MG63 (cell line): ENCODE measurements at regions not wholly inside any gene's neighbourhood (a gene's known extent, or its start where the extent isn't known, plus 50 kb on each side); places are given as distances from the start of the nearest gene placed in this dataset.
"Not testable (repeated sequence)": the region's sequence is repeated elsewhere in the genome, so short reads cannot be mapped to it uniquely, and the experiment has no call there.

Source experiments
- DNase-seq: peaks from one replicate; pipeline ENCODE4 v3.0.0-alpha.2; 2020
- H3K27me3 ChIP-seq: fragments of 250-450 bp; sonication (Bioruptor Pico); 2 replicates; pipeline ENCODE4 v1.5.1; 2020; ENCODE audit warnings: mild to moderate bottlenecking, moderate library complexity
- H3K36me3 ChIP-seq: fragments of 250-450 bp; sonication (Bioruptor Pico); 2 replicates; pipeline ENCODE4 v1.5.1; 2020; ENCODE audit warnings: mild to moderate bottlenecking, moderate library complexity
- H3K4me3 ChIP-seq: fragments of 250-450 bp; sonication (Bioruptor Pico); 2 replicates; pipeline ENCODE4 v1.5.1; 2020; ENCODE audit warnings: mild to moderate bottlenecking, moderate library complexity
- H3K9me3 ChIP-seq: fragments of 250-450 bp; sonication (Bioruptor Pico); 2 replicates; pipeline ENCODE4 v1.5.1; 2020; ENCODE audit warnings: mild to moderate bottlenecking, moderate library complexity

- Histone ChIP-seq H3K9me3 (no peaks in the 10 kb centered on the region), H3K4me3 (no peak overlapping the region), H3K27me3 (no peaks in the 10 kb centered on the region), H3K36me3 (no peaks in the 10 kb centered on the region)
- DNase-seq, result no peak
Observed at GRCh38 chr12:58097741-58098140, 156.4 kb downstream of the ATP23 start.

GRCh38 chr12:58099476-58099875 lies 158.1 kb downstream of the ATP23 start:
- Histone ChIP-seq H3K9me3 (no peaks in the 10 kb centered on the region), H3K27me3 (no peaks in the 10 kb centered on the region), H3K4me3 (no peak overlapping the region), H3K36me3 (no peaks in the 10 kb centered on the region)
- no peak for DNase-seq

GRCh38 chr12:58104351-58104755 lies 163.0 kb downstream of the ATP23 start:
- Histone ChIP-seq H3K9me3 (no peaks in the 10 kb centered on the region), H3K36me3 (no peaks in the 10 kb centered on the region), H3K4me3 (no peak overlapping the region), H3K27me3 (no peaks in the 10 kb centered on the region)
- no peak for DNase-seq

GRCh38 chr12:58105225-58106119 lies 164.1 kb downstream of the ATP23 start:
- no peaks in the 10 kb centered on the region for H3K27me3 ChIP-seq
- H3K36me3 ChIP-seq, result no peaks in the 10 kb centered on the region
- no peak for DNase-seq
- peaks cover 1% of the 10 kb centered on the region; the same call in 1 of the 2 replicates for H3K9me3 ChIP-seq
- no peak overlapping the region for H3K4me3 ChIP-seq

- DNase-seq, result no peak
- peaks cover 1% of the 10 kb centered on the region; the same call in 1 of the 2 replicates for H3K9me3 ChIP-seq
- H3K36me3 ChIP-seq, result no peaks in the 10 kb centered on the region
- no peak overlapping the region for H3K4me3 ChIP-seq
- no peaks in the 10 kb centered on the region for H3K27me3 ChIP-seq
Observed at GRCh38 chr12:58106195-58106594, 164.8 kb downstream of the ATP23 start.

- no peak overlapping the region for H3K4me3 ChIP-seq
- no peaks in the 10 kb centered on the region for H3K27me3 ChIP-seq
- no peaks in the 10 kb centered on the region for H3K9me3 ChIP-seq
- DNase-seq, result no peak
- H3K36me3 ChIP-seq, result no peaks in the 10 kb centered on the region
Observed at GRCh38 chr12:58117201-58117600, 175.8 kb downstream of the ATP23 start.

- no peak for DNase-seq
- Histone ChIP-seq H3K36me3 (no peaks in the 10 kb centered on the region), H3K27me3 (no peaks in the 10 kb centered on the region), H3K4me3 (no peak overlapping the region), H3K9me3 (no peaks in the 10 kb centered on the region)
Observed at GRCh38 chr12:58117667-58118066, 176.3 kb downstream of the ATP23 start.

- H3K36me3 ChIP-seq, H3K27me3 ChIP-seq, H3K9me3 ChIP-seq, H3K4me3 ChIP-seq, DNase-seq: not testable (repeated sequence)
Observed at GRCh38 chr12:58125761-58126160, 184.4 kb downstream of the ATP23 start.

- no peaks in the 10 kb centered on the region; the same call in 1 of the 2 replicates for H3K9me3 ChIP-seq
- no peaks in the 10 kb centered on the region for H3K27me3 ChIP-seq
- no peaks in the 10 kb centered on the region for H3K36me3 ChIP-seq
- no peak for DNase-seq
- H3K4me3 ChIP-seq, result no peak overlapping the region
Observed at GRCh38 chr12:58131986-58132755, 190.8 kb downstream of the ATP23 start.

GRCh38 chr12:58138424-58138823 lies 197.1 kb downstream of the ATP23 start:
- DNase-seq, result no peak
- Histone ChIP-seq H3K27me3 (no peaks in the 10 kb centered on the region), H3K36me3 (no peaks in the 10 kb centered on the region)

GRCh38 chr12:58139894-58140293 lies 198.5 kb downstream of the ATP23 start:
- H3K9me3 ChIP-seq, result no peaks in the 10 kb centered on the region; the same call in 1 of the 2 replicates
- H3K36me3 ChIP-seq, result no peaks in the 10 kb centered on the region
- H3K27me3 ChIP-seq, result no peaks in the 10 kb centered on the region
- no peak for DNase-seq
- no peak overlapping the region for H3K4me3 ChIP-seq

More at GRCh38 chr12:58138424-58138823, 197.1 kb downstream of the ATP23 start:
- Histone ChIP-seq H3K9me3 (no peaks in the 10 kb centered on the region; the same call in 1 of the 2 replicates), H3K4me3 (no peak overlapping the region)

- DNase-seq, result no peak
- Histone ChIP-seq H3K9me3 (no peaks in the 10 kb centered on the region; the same call in 1 of the 2 replicates), H3K4me3 (no peak overlapping the region), H3K27me3 (no peaks in the 10 kb centered on the region), H3K36me3 (no peaks in the 10 kb centered on the region)
Observed at GRCh38 chr12:58140395-58140794, 199.0 kb downstream of the ATP23 start.

GRCh38 chr12:58142991-58143390 lies 201.6 kb downstream of the ATP23 start:
- no peak for DNase-seq
- Histone ChIP-seq H3K9me3 (no peaks in the 10 kb centered on the region; the same call in 1 of the 2 replicates), H3K27me3 (no peaks in the 10 kb centered on the region), H3K4me3 (no peak overlapping the region), H3K36me3 (no peaks in the 10 kb centered on the region)

GRCh38 chr12:58143498-58143995 lies 202.2 kb downstream of the ATP23 start:
- DNase-seq, result no peak
- no peaks in the 10 kb centered on the region for H3K27me3 ChIP-seq
- no peak overlapping the region for H3K4me3 ChIP-seq
- no peaks in the 10 kb centered on the region for H3K36me3 ChIP-seq
- H3K9me3 ChIP-seq, result no peaks in the 10 kb centered on the region; the same call in 1 of the 2 replicates

- DNase-seq, result peak; percentile 84
- no peak overlapping the region for H3K4me3 ChIP-seq
- no peaks in the 10 kb centered on the region for H3K36me3 ChIP-seq
- no peaks in the 10 kb centered on the region for H3K27me3 ChIP-seq
- H3K9me3 ChIP-seq, result no peaks in the 10 kb centered on the region; the same call in 1 of the 2 replicates
Observed at GRCh38 chr12:58148405-58148804, 207.0 kb downstream of the ATP23 start.

GRCh38 chr12:58148976-58149375 lies 207.6 kb downstream of the ATP23 start:
- no peak for DNase-seq
- Histone ChIP-seq H3K4me3 (no peak overlapping the region), H3K27me3 (no peaks in the 10 kb centered on the region), H3K9me3 (no peaks in the 10 kb centered on the region; the same call in 1 of the 2 replicates), H3K36me3 (no peaks in the 10 kb centered on the region)

- no peak for DNase-seq
- no peaks in the 10 kb centered on the region for H3K27me3 ChIP-seq
- H3K4me3 ChIP-seq, result no peak overlapping the region
- H3K36me3 ChIP-seq, result no peaks in the 10 kb centered on the region
- no peaks in the 10 kb centered on the region for H3K9me3 ChIP-seq
Observed at GRCh38 chr12:58154359-58154758, 213.0 kb downstream of the ATP23 start.
